SH-SY5Y (cell line): ENCODE measurements at regions not wholly inside any gene's neighbourhood (a gene's known extent, or its start where the extent isn't known, plus 50 kb on each side); places are given as distances from the start of the nearest gene placed in this dataset.

Source experiments
- GATA2 ChIP-seq: IDR thresholded peaks from 2 replicates; pipeline ENCODE4 v1.6.1; 2011; ENCODE audit warnings: mild to moderate bottlenecking, low read depth, low read length
- GATA3 ChIP-seq: IDR thresholded peaks from 2 replicates; pipeline ENCODE4 v1.6.1; 2011; ENCODE audit warnings: low read depth, mild to moderate bottlenecking, low read length, moderate library complexity

DNA sequence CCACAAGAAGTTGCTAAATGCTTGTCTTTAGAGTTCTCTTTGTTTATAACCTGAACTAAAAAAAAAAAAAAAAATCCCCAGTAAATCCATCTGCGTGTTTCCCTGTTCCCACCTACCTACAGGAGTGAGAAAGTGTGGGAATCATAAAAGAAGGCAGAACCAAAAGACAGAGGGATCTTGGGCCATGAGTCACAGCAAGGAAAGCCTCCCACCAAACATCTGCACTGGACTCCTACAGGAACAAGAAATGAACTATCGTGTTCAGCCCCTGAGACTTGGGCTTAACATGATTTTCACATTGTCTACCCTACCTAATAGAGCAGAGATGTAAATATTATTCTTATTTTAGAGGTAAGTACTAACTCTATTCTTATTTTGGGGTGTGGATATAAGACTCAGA, 1761.2 kb upstream of the CELF4 start:
- TF ChIP-seq GATA2 (no peak), GATA3 (no peak)
